ENCODE measurements at regions not wholly inside any gene's neighbourhood (a gene's known extent, or its start where the extent isn't known, plus 50 kb on each side); places are given as distances from the start of the nearest gene placed in this dataset.
"Not testable (repeated sequence)": the region's sequence is repeated elsewhere in the genome, so short reads cannot be mapped to it uniquely, and the experiment has no call there.

GRCh38 chr13:61095885-61096284 is 319.8 kb downstream of the PCDH20 start:
- H3K27ac Mint-ChIP-seq = no peak overlapping the region
- no peak for DNase-seq
- H3K4me3 Mint-ChIP-seq = no peak overlapping the region
- Histone ChIP-seq H3K36me3 (replicated peaks in 1 of 2; ENCODE audit: control insufficient read depth in 1 of 2, insufficient read depth in 2 of 2, low read length in 2 of 2) (no peaks in the 10 kb centered on the region), H3K9me3 (replicated peaks in 1 of 2; ENCODE audit: control insufficient read depth in 1 of 2, insufficient read depth in 1 of 2, low read length in 2 of 2) (no peaks in the 10 kb centered on the region), H3K4me2 (replicated peaks; ENCODE audit: extremely low read depth, low read length, poor library complexity, severe bottlenecking) (no peak overlapping the region), H2AFZ (ENCODE audit: insufficient read depth, low read depth, low read length, poor library complexity, severe bottlenecking) (no peak overlapping the region), H3K4me1 (ENCODE audit: control insufficient read depth in 1 of 2, insufficient read depth in 2 of 2, low read length in 2 of 2) (no peaks in the 10 kb centered on the region), H3K4me3 (replicated peaks in 1 of 3; ENCODE audit: low read depth in 2 of 3, low read length in 3 of 3) (no peak overlapping the region), H3K27ac (ENCODE audit: low read depth in 1 of 2, low read length in 2 of 2) (no peak overlapping the region), H3K79me2 (ENCODE audit: insufficient read depth, low read length) (no peaks in the 10 kb centered on the region), H4K20me1 (ENCODE audit: insufficient read depth, low read length) (no peaks in the 10 kb centered on the region), H3K27me3 (ENCODE audit: control insufficient read depth in 2 of 2, insufficient read depth in 2 of 2, low read length in 2 of 2) (no peaks in the 10 kb centered on the region), H3K9ac (ENCODE audit: insufficient read depth, low read length, poor library complexity, severe bottlenecking) (no peak overlapping the region)
- H3K36me3 Mint-ChIP-seq = no peaks in the 10 kb centered on the region
- intact Hi-C loops (cut with micrococcal nuclease) = no loop called here
- peaks cover 0 to 3% (median 0%) of the 10 kb centered on the region in 3 donors for H3K27me3 Mint-ChIP-seq (ENCODE audit: low read depth in 3 of 3)
- no peak for TF ChIP-seq CTCF (IDR thresholded peaks at IDR 0.05)
- peaks cover 5 to 20% (median 14%) of the 10 kb centered on the region in 7 donors for H3K9me3 Mint-ChIP-seq
- H3K4me1 Mint-ChIP-seq = no peaks in the 10 kb centered on the region

- Histone ChIP-seq H3K4me1 (ENCODE audit: control insufficient read depth in 1 of 2, insufficient read depth in 2 of 2, low read length in 2 of 2) (no peaks in the 10 kb centered on the region), H3K9me3 (replicated peaks in 1 of 2; ENCODE audit: control insufficient read depth in 1 of 2, insufficient read depth in 1 of 2, low read length in 2 of 2) (no peaks in the 10 kb centered on the region), H3K27me3 (ENCODE audit: control insufficient read depth in 2 of 2, insufficient read depth in 2 of 2, low read length in 2 of 2) (no peaks in the 10 kb centered on the region), H2AFZ (ENCODE audit: insufficient read depth, low read depth, low read length, poor library complexity, severe bottlenecking) (no peak overlapping the region), H3K9ac (ENCODE audit: insufficient read depth, low read length, poor library complexity, severe bottlenecking) (no peak overlapping the region), H3K27ac (ENCODE audit: low read depth in 1 of 2, low read length in 2 of 2) (no peak overlapping the region), H3K4me2 (replicated peaks; ENCODE audit: extremely low read depth, low read length, poor library complexity, severe bottlenecking) (no peak overlapping the region), H3K79me2 (ENCODE audit: insufficient read depth, low read length) (no peaks in the 10 kb centered on the region), H3K36me3 (replicated peaks in 1 of 2; ENCODE audit: control insufficient read depth in 1 of 2, insufficient read depth in 2 of 2, low read length in 2 of 2) (no peaks in the 10 kb centered on the region), H4K20me1 (ENCODE audit: insufficient read depth, low read length) (no peaks in the 10 kb centered on the region), H3K4me3 (replicated peaks in 1 of 3; ENCODE audit: low read depth in 2 of 3, low read length in 3 of 3) (no peak overlapping the region)
- DNase-seq = no peak
- intact Hi-C loops (cut with micrococcal nuclease) = no loop called here
- TF ChIP-seq CTCF (IDR thresholded peaks at IDR 0.05) = no peak
- H3K27me3 Mint-ChIP-seq (ENCODE audit: low read depth in 3 of 3) = peaks cover 0 to 3% (median 0%) of the 10 kb centered on the region in 3 donors
- no peak overlapping the region for H3K27ac Mint-ChIP-seq
- H3K9me3 Mint-ChIP-seq = peaks cover 7 to 23% (median 15%) of the 10 kb centered on the region in 7 donors
- H3K4me1 Mint-ChIP-seq = no peaks in the 10 kb centered on the region
- no peak overlapping the region for H3K4me3 Mint-ChIP-seq
- H3K36me3 Mint-ChIP-seq = no peaks in the 10 kb centered on the region
Measured at GRCh38 chr13:61094865-61095264, 320.8 kb downstream of the PCDH20 start.

GRCh38 chr13:61089894-61090293 is 325.8 kb downstream of the PCDH20 start:
- H3K4me3 ChIP-seq (replicated peaks in 1 of 3; ENCODE audit: low read depth in 2 of 3, low read length in 3 of 3); H3K27ac ChIP-seq (ENCODE audit: low read depth in 1 of 2, low read length in 2 of 2); H3K9me3 ChIP-seq (replicated peaks in 1 of 2; ENCODE audit: control insufficient read depth in 1 of 2, insufficient read depth in 1 of 2, low read length in 2 of 2); H3K27ac Mint-ChIP-seq; H3K4me2 ChIP-seq (replicated peaks; ENCODE audit: extremely low read depth, low read length, poor library complexity, severe bottlenecking); intact Hi-C loops (cut with micrococcal nuclease); H3K9ac ChIP-seq (ENCODE audit: insufficient read depth, low read length, poor library complexity, severe bottlenecking); H3K36me3 Mint-ChIP-seq; H3K27me3 Mint-ChIP-seq (ENCODE audit: low read depth in 3 of 3); DNase-seq; H3K4me1 ChIP-seq (ENCODE audit: control insufficient read depth in 1 of 2, insufficient read depth in 2 of 2, low read length in 2 of 2); H4K20me1 ChIP-seq (ENCODE audit: insufficient read depth, low read length); H2AFZ ChIP-seq (ENCODE audit: insufficient read depth, low read depth, low read length, poor library complexity, severe bottlenecking); H3K27me3 ChIP-seq (ENCODE audit: control insufficient read depth in 2 of 2, insufficient read depth in 2 of 2, low read length in 2 of 2); H3K4me1 Mint-ChIP-seq; H3K4me3 Mint-ChIP-seq; H3K79me2 ChIP-seq (ENCODE audit: insufficient read depth, low read length); H3K36me3 ChIP-seq (replicated peaks in 1 of 2; ENCODE audit: control insufficient read depth in 1 of 2, insufficient read depth in 2 of 2, low read length in 2 of 2): not testable (repeated sequence)
- H3K9me3 Mint-ChIP-seq = peaks cover 12 to 36% (median 22%) of the 10 kb centered on the region in 7 donors
- 75% methylated on average over 6 of the region's 8 CpGs for WGBS (ENCODE audit: insufficient coverage)

Measured in CD14-positive monocyte (primary cell).